Loucy (cell line): ENCODE measurements at regions not wholly inside any gene's neighbourhood (a gene's known extent, or its start where the extent isn't known, plus 50 kb on each side); places are given as distances from the start of the nearest gene placed in this dataset.

ENCODE experiments used
- CTCF ChIP-seq: fragments of 200-600 bp; sonication (generic); conservative IDR thresholded peaks from 2 replicates; pipeline ENCODE4 v1.5.1; 2014; ENCODE audit warnings: mild to moderate bottlenecking, antibody characterized with exemption, low read length
- EZH2phosphoT487 ChIP-seq: fragments of 200-600 bp; IDR thresholded peaks from 2 replicates; pipeline ENCODE4 v1.6.1; 2018; ENCODE audit warnings: antibody characterized with exemption, mild to moderate bottlenecking, moderate library complexity, borderline replicate concordance

- no peak for TF ChIP-seq CTCF
- no peak for TF ChIP-seq EZH2phosphoT487
Observed at GRCh38 chr4:189049682-189050081, 891.0 kb upstream of the FRG1 start.
